Prostate gland (tissue), 2 donors: ENCODE measurements at regions not wholly inside any gene's neighbourhood (a gene's known extent, or its start where the extent isn't known, plus 50 kb on each side); places are given as distances from the start of the nearest gene placed in this dataset.

Source experiments
- DNase-seq: peaks from one replicate; pipeline ENCODE4 v3.0.0-alpha.2; 2019; ENCODE audit warnings: low spot score
- H3K27ac ChIP-seq, 2 donors: fragments of 200-600 bp; sonication (generic); 2 replicates each; pipeline ENCODE4 v1.5.1; 2017 to 2019
- H3K27me3 ChIP-seq: fragments of 200-600 bp; sonication (generic); replicated peaks from 2 replicates; pipeline ENCODE4 v1.5.1; 2019; ENCODE audit not compliant: insufficient read depth
- H3K36me3 ChIP-seq, 2 donors: fragments of 200-600 bp; sonication (generic); 1 replicate in 1 of 2; 2 replicates in 1 of 2; pipeline versions ENCODE4 v1.5.1 to v1.8.1; 2017 to 2019
- H3K4me1 ChIP-seq: fragments of 200-600 bp; sonication (generic); replicated peaks from 2 replicates; pipeline ENCODE4 v1.5.1; 2019
- H3K4me3 ChIP-seq, 2 donors: fragments of 200-600 bp; sonication (generic); 2 replicates each; pipeline ENCODE4 v1.5.1; 2017 to 2019
- H3K9me3 ChIP-seq: fragments of 200-600 bp; sonication (generic); 2 replicates; pipeline ENCODE4 v1.5.1; 2017
- CTCF ChIP-seq, 4 experiments: fragments of 200-600 bp in 2 of 4; fragments of 450-650 bp in 2 of 4; sonication (generic) in 2 of 4; IDR thresholded peaks; 1 replicate in 3 of 4; 2 replicates in 1 of 4; pipeline ENCODE4 v1.5.1; 2016 to 2019; ENCODE audit warnings: antibody characterized with exemption in 4 of 4, mild to moderate bottlenecking in 2 of 4, moderate library complexity in 2 of 4
- POLR2A ChIP-seq: fragments of 450-650 bp; IDR thresholded peaks from one replicate; pipeline ENCODE4 v1.6.1; 2016; ENCODE audit warnings: antibody characterized with exemption, mild to moderate bottlenecking
- POLR2AphosphoS5 ChIP-seq: sonication (generic); formaldehyde crosslinking; IDR thresholded peaks from one replicate; pipeline ENCODE4 v1.6.1; 2017; ENCODE audit warnings: antibody characterized with exemption
- WGBS: methylation state at CpG from one replicate; pipeline ENCODE4 v1.1.5; 2018; 5-methylcytosine and 5-hydroxymethylcytosine counted together
- intact Hi-C: fragments of 100-400 bp; cut with DNase I; formaldehyde crosslinking; loops from one replicate; pipeline ENCODE4 v1.14.2; 2022

- Histone ChIP-seq H3K27ac (peak overlapping the region in 1 of 2 donors; percentile 3), H3K4me1 (no peaks in the 10 kb centered on the region), H3K27me3 (no peaks in the 10 kb centered on the region), H3K36me3 (no peaks in the 10 kb centered on the region), H3K9me3 (no peaks in the 10 kb centered on the region), H3K4me3 (no peak overlapping the region)
- 32% methylated on average over 8 of the region's 8 CpGs for WGBS
- no peak for TF ChIP-seq CTCF (IDR thresholded peaks at IDR 0.05)
- no peak for TF ChIP-seq POLR2A
- no peak for TF ChIP-seq POLR2AphosphoS5
- intact Hi-C loops: no loop called here
- DNase-seq: no peak
Observed at GRCh38 chr16:17632667-17633066, 161.9 kb upstream of the XYLT1 start.

GRCh38 chr16:17629936-17630335 is 159.2 kb upstream of the XYLT1 start:
- DNase-seq: no peak
- H3K9me3 ChIP-seq: no peaks in the 10 kb centered on the region
- no peak overlapping the region for H3K4me3 ChIP-seq
- 84% methylated on average over 5 of the region's 5 CpGs for WGBS
- H3K36me3 ChIP-seq: no peaks in the 10 kb centered on the region
- no peak overlapping the region for H3K27ac ChIP-seq
- TF ChIP-seq CTCF (IDR thresholded peaks at IDR 0.05) (no peak), POLR2A (no peak), POLR2AphosphoS5 (no peak)
- no peaks in the 10 kb centered on the region for H3K27me3 ChIP-seq
- no peaks in the 10 kb centered on the region for H3K4me1 ChIP-seq
- intact Hi-C loops: no loop called here

GRCh38 chr16:17628983-17629382 is 158.2 kb upstream of the XYLT1 start:
- intact Hi-C loops: no loop called here
- 31% methylated on average over 1 of the region's 1 CpG for WGBS
- H3K4me3 ChIP-seq: no peak overlapping the region
- H3K9me3 ChIP-seq: no peaks in the 10 kb centered on the region
- H3K27me3 ChIP-seq: no peaks in the 10 kb centered on the region
- no peak for TF ChIP-seq CTCF (IDR thresholded peaks at IDR 0.05)
- no peak for TF ChIP-seq POLR2AphosphoS5
- TF ChIP-seq POLR2A: no peak
- H3K36me3 ChIP-seq: no peaks in the 10 kb centered on the region
- H3K4me1 ChIP-seq: no peaks in the 10 kb centered on the region
- H3K27ac ChIP-seq: no peak overlapping the region
- DNase-seq: no peak

- H3K27me3 ChIP-seq: no peaks in the 10 kb centered on the region
- intact Hi-C loops: no loop called here
- no peaks in the 10 kb centered on the region for H3K9me3 ChIP-seq
- no peak for TF ChIP-seq POLR2AphosphoS5
- no peak for TF ChIP-seq POLR2A
- no peak for TF ChIP-seq CTCF (IDR thresholded peaks at IDR 0.05)
- H3K4me1 ChIP-seq: no peaks in the 10 kb centered on the region
- no peak overlapping the region for H3K4me3 ChIP-seq
- WGBS: 86% methylated on average over 3 of the region's 3 CpGs
- no peak for DNase-seq
- no peaks in the 10 kb centered on the region for H3K36me3 ChIP-seq
- no peak overlapping the region for H3K27ac ChIP-seq
Observed at GRCh38 chr16:17622366-17622765, 151.6 kb upstream of the XYLT1 start.

GRCh38 chr16:17619261-17619660 is 148.5 kb upstream of the XYLT1 start:
- no peaks in the 10 kb centered on the region for H3K27me3 ChIP-seq
- DNase-seq: no peak
- H3K27ac ChIP-seq: no peak overlapping the region
- H3K4me3 ChIP-seq: no peak overlapping the region
- intact Hi-C loops: no loop called here
- no peaks in the 10 kb centered on the region for H3K4me1 ChIP-seq
- no peaks in the 10 kb centered on the region for H3K36me3 ChIP-seq
- no peaks in the 10 kb centered on the region for H3K9me3 ChIP-seq
- WGBS: 53% methylated on average over 8 of the region's 8 CpGs
- TF ChIP-seq POLR2A (no peak), CTCF (IDR thresholded peaks at IDR 0.05) (no peak), POLR2AphosphoS5 (no peak)
